Mesendoderm (in vitro differentiated cells): ENCODE measurements at regions not wholly inside any gene's neighbourhood (a gene's known extent, or its start where the extent isn't known, plus 50 kb on each side); places are given as distances from the start of the nearest gene placed in this dataset.

ENCODE experiments used
- DNase-seq: peaks from one replicate; pipeline ENCODE4 v3.0.0; 2013
- H2AK5ac ChIP-seq: 2 replicates; pipeline ENCODE4 v1.6.1; 2013; ENCODE audit warnings: low read length, inconsistent platforms
- H2BK120ac ChIP-seq: 2 replicates; pipeline ENCODE4 v1.6.1; 2013; ENCODE audit warnings: low read depth, mild to moderate bottlenecking, low read length, moderate library complexity, mixed read lengths
- H2BK15ac ChIP-seq: replicated peaks from 2 replicates; pipeline ENCODE4 v1.6.1; 2013; ENCODE audit warnings: low read depth, mild to moderate bottlenecking, moderate library complexity
- H2BK5ac ChIP-seq: 2 replicates; pipeline ENCODE4 v1.6.1; 2013; ENCODE audit warnings: low read length, inconsistent platforms
- H3K18ac ChIP-seq: 2 replicates; pipeline ENCODE4 v1.6.1; 2013; ENCODE audit warnings: mild to moderate bottlenecking, low read length, mixed read lengths
- H3K23ac ChIP-seq: one replicate; pipeline ENCODE4 v1.6.1; 2013; ENCODE audit warnings: low read length
- H3K27ac ChIP-seq: 2 replicates; pipeline ENCODE4 v1.5.1; 2013; ENCODE audit warnings: low read depth, mild to moderate bottlenecking, inconsistent platforms, low read length, moderate library complexity
- H3K27me3 ChIP-seq: 2 replicates; pipeline ENCODE4 v1.6.1; 2013; ENCODE audit warnings: low read length, control low read depth, mild to moderate bottlenecking, inconsistent platforms; ENCODE audit not compliant: insufficient read depth, poor library complexity
- H3K36me3 ChIP-seq: 2 replicates; pipeline ENCODE4 v1.6.1; 2013; ENCODE audit warnings: low read length, inconsistent platforms; ENCODE audit not compliant: control insufficient read depth, insufficient read depth
- H3K4ac ChIP-seq: one replicate; pipeline ENCODE4 v1.6.1; 2013; ENCODE audit warnings: low read depth, mild to moderate bottlenecking, low read length, moderate library complexity
- H3K4me1 ChIP-seq: 2 replicates; pipeline ENCODE4 v1.6.1; 2013; ENCODE audit warnings: low read depth, low read length, inconsistent platforms; ENCODE audit not compliant: control insufficient read depth
- H3K4me2 ChIP-seq: 2 replicates; pipeline ENCODE4 v1.6.1; 2013; ENCODE audit warnings: low read length
- H3K4me3 ChIP-seq: 2 replicates; pipeline ENCODE4 v1.5.1; 2013; ENCODE audit warnings: mild to moderate bottlenecking, low read length
- H3K56ac ChIP-seq: one replicate; pipeline ENCODE4 v1.6.1; 2013; ENCODE audit warnings: low read length
- H3K79me1 ChIP-seq: 2 replicates; pipeline ENCODE4 v1.6.1; 2013; ENCODE audit warnings: low read length, inconsistent platforms
- H3K79me2 ChIP-seq: 2 replicates; pipeline ENCODE4 v1.6.1; 2013; ENCODE audit warnings: mild to moderate bottlenecking, low read length; ENCODE audit not compliant: control insufficient read depth, insufficient read depth
- H3K9ac ChIP-seq: 2 replicates; pipeline ENCODE4 v1.6.1; 2013; ENCODE audit warnings: low read length, inconsistent platforms
- H4K5ac ChIP-seq: one replicate; pipeline ENCODE4 v1.6.1; 2013; ENCODE audit warnings: low read length
- H4K8ac ChIP-seq: one replicate; pipeline ENCODE4 v1.6.1; 2013; ENCODE audit warnings: low read depth, mild to moderate bottlenecking, control low read depth, low read length, moderate library complexity
- WGBS: extraction: QIAGEN DNeasy Blood & Tissue Kit; methylation state at CpG from one replicate; pipeline ENCODE4 v1.1.7; 2013; ENCODE audit warnings: low lambda C conversion rate, missing lambda C conversion rate; ENCODE audit not compliant: insufficient coverage; ENCODE audit errors: extremely low coverage; 5-methylcytosine and 5-hydroxymethylcytosine counted together

GRCh38 chr9:129266536-129266935 lies 88.5 kb upstream of the IER5L start:
- Histone ChIP-seq H3K18ac (no peak overlapping the region), H2BK15ac (no peak overlapping the region), H3K4me2 (no peak overlapping the region), H3K27ac (no peak overlapping the region), H2AK5ac (no peak overlapping the region), H3K79me2 (no peaks in the 10 kb centered on the region), H4K8ac (no peak overlapping the region), H3K4me1 (no peaks in the 10 kb centered on the region), H4K5ac (no peak overlapping the region), H3K27me3 (no peaks in the 10 kb centered on the region), H3K56ac (no peak overlapping the region), H3K23ac (no peak overlapping the region), H2BK120ac (no peak overlapping the region), H3K9ac (no peak overlapping the region), H3K36me3 (no peaks in the 10 kb centered on the region), H3K79me1 (no peaks in the 10 kb centered on the region), H3K4me3 (no peak overlapping the region), H2BK5ac (no peak overlapping the region), H3K4ac (no peak overlapping the region)
- WGBS, result no CpG with 5 or more reads among the region's 5 CpGs
- DNase-seq, result no peak

GRCh38 chr9:129264388-129264787 lies 86.3 kb upstream of the IER5L start:
- WGBS, result no CpG with 5 or more reads among the region's 5 CpGs

GRCh38 chr9:129263836-129264235 lies 85.8 kb upstream of the IER5L start:
- H2BK120ac ChIP-seq, result no peak overlapping the region
- no peak overlapping the region for H3K18ac ChIP-seq
- no peak overlapping the region for H3K4me2 ChIP-seq
- no peak overlapping the region for H4K8ac ChIP-seq
- no peak overlapping the region for H3K9ac ChIP-seq
- no CpG with 5 or more reads among the region's 8 CpGs for WGBS
- H2AK5ac ChIP-seq, result no peak overlapping the region
- no peaks in the 10 kb centered on the region for H3K79me2 ChIP-seq
- no peak overlapping the region for H3K27ac ChIP-seq
- no peak overlapping the region for H2BK5ac ChIP-seq
- no peaks in the 10 kb centered on the region for H3K79me1 ChIP-seq
- no peaks in the 10 kb centered on the region for H3K36me3 ChIP-seq
- H2BK15ac ChIP-seq, result no peak overlapping the region
- no peak for DNase-seq
- H3K27me3 ChIP-seq, result no peaks in the 10 kb centered on the region
- no peaks in the 10 kb centered on the region for H3K4me1 ChIP-seq
- H4K5ac ChIP-seq, result no peak overlapping the region
- H3K56ac ChIP-seq, result no peak overlapping the region
- no peak overlapping the region for H3K23ac ChIP-seq
- no peak overlapping the region for H3K4ac ChIP-seq
- no peak overlapping the region for H3K4me3 ChIP-seq

More at GRCh38 chr9:129264388-129264787, 86.3 kb upstream of the IER5L start:
- peak; percentile 73 for DNase-seq
- Histone ChIP-seq H3K27me3 (no peaks in the 10 kb centered on the region), H3K4me1 (no peaks in the 10 kb centered on the region), H3K9ac (no peak overlapping the region), H3K18ac (no peak overlapping the region), H3K56ac (no peak overlapping the region), H3K4ac (no peak overlapping the region), H2BK120ac (no peak overlapping the region), H3K4me2 (no peak overlapping the region), H3K36me3 (no peaks in the 10 kb centered on the region), H4K8ac (no peak overlapping the region), H3K4me3 (no peak overlapping the region), H2BK5ac (no peak overlapping the region), H3K79me2 (no peaks in the 10 kb centered on the region), H3K27ac (no peak overlapping the region), H2AK5ac (no peak overlapping the region), H3K79me1 (no peaks in the 10 kb centered on the region), H4K5ac (no peak overlapping the region), H3K23ac (no peak overlapping the region), H2BK15ac (no peak overlapping the region)

- H2AK5ac ChIP-seq, result no peak overlapping the region
- no peak overlapping the region for H3K56ac ChIP-seq
- H2BK15ac ChIP-seq, result no peak overlapping the region
- no CpG with 5 or more reads among the region's 9 CpGs for WGBS
- no peak overlapping the region for H4K8ac ChIP-seq
- H2BK5ac ChIP-seq, result no peak overlapping the region
- H3K4ac ChIP-seq, result no peak overlapping the region
- H3K79me1 ChIP-seq, result no peaks in the 10 kb centered on the region
- no peak overlapping the region for H3K23ac ChIP-seq
- no peaks in the 10 kb centered on the region for H3K79me2 ChIP-seq
- no peaks in the 10 kb centered on the region for H3K4me1 ChIP-seq
- H3K36me3 ChIP-seq, result no peaks in the 10 kb centered on the region
- no peak overlapping the region for H3K9ac ChIP-seq
- no peak overlapping the region for H3K4me2 ChIP-seq
- no peaks in the 10 kb centered on the region for H3K27me3 ChIP-seq
- H3K18ac ChIP-seq, result no peak overlapping the region
- no peak overlapping the region for H3K4me3 ChIP-seq
- peak; percentile 87 for DNase-seq
- no peak overlapping the region for H4K5ac ChIP-seq
- H3K27ac ChIP-seq, result no peak overlapping the region
- no peak overlapping the region for H2BK120ac ChIP-seq
Measured at GRCh38 chr9:129262261-129262660, 84.2 kb upstream of the IER5L start.

- H4K8ac ChIP-seq, result no peak overlapping the region
- no peak overlapping the region for H3K18ac ChIP-seq
- no peak overlapping the region for H3K4me2 ChIP-seq
- no peaks in the 10 kb centered on the region for H3K79me1 ChIP-seq
- no peaks in the 10 kb centered on the region for H3K36me3 ChIP-seq
- H2BK5ac ChIP-seq, result no peak overlapping the region
- WGBS, result no CpG with 5 or more reads among the region's 7 CpGs
- H3K79me2 ChIP-seq, result no peaks in the 10 kb centered on the region
- no peak overlapping the region for H3K56ac ChIP-seq
- DNase-seq, result no peak
- H2AK5ac ChIP-seq, result no peak overlapping the region
- no peaks in the 10 kb centered on the region for H3K27me3 ChIP-seq
- H3K4me1 ChIP-seq, result no peaks in the 10 kb centered on the region
- H3K4ac ChIP-seq, result no peak overlapping the region
- no peak overlapping the region for H3K23ac ChIP-seq
- no peak overlapping the region for H3K27ac ChIP-seq
- no peak overlapping the region for H3K4me3 ChIP-seq
- no peak overlapping the region for H2BK120ac ChIP-seq
- no peak overlapping the region for H3K9ac ChIP-seq
- no peak overlapping the region for H2BK15ac ChIP-seq
- no peak overlapping the region for H4K5ac ChIP-seq
Measured at GRCh38 chr9:129259375-129259774, 81.3 kb upstream of the IER5L start.

- WGBS, result no CpG with 5 or more reads among the region's 18 CpGs
- H3K4me3 ChIP-seq, result no peak overlapping the region
Measured at GRCh38 chr9:129258823-129259301, 80.8 kb upstream of the IER5L start.

More at GRCh38 chr9:129258823-129259301, 80.8 kb upstream of the IER5L start:
- no peak overlapping the region for H3K4ac ChIP-seq
- no peak overlapping the region for H2BK5ac ChIP-seq
- H3K4me1 ChIP-seq, result no peaks in the 10 kb centered on the region
- H4K5ac ChIP-seq, result no peak overlapping the region
- no peak overlapping the region for H3K27ac ChIP-seq
- H2AK5ac ChIP-seq, result no peak overlapping the region
- no peaks in the 10 kb centered on the region for H3K27me3 ChIP-seq
- no peaks in the 10 kb centered on the region for H3K79me2 ChIP-seq
- no peak overlapping the region for H3K9ac ChIP-seq
- no peak overlapping the region for H4K8ac ChIP-seq
- no peak overlapping the region for H2BK120ac ChIP-seq
- DNase-seq, result no peak
- no peaks in the 10 kb centered on the region for H3K79me1 ChIP-seq
- H3K56ac ChIP-seq, result no peak overlapping the region
- no peak overlapping the region for H3K18ac ChIP-seq
- no peak overlapping the region for H3K23ac ChIP-seq
- H3K4me2 ChIP-seq, result no peak overlapping the region
- H2BK15ac ChIP-seq, result no peak overlapping the region
- H3K36me3 ChIP-seq, result no peaks in the 10 kb centered on the region
